Sigmoid colon (tissue), 6 donors: ENCODE measurements at regions not wholly inside any gene's neighbourhood (a gene's known extent, or its start where the extent isn't known, plus 50 kb on each side); places are given as distances from the start of the nearest gene placed in this dataset.

Experiments
- DNase-seq: peaks from one replicate; pipeline ENCODE4 v3.0.0-alpha.2; 2019
- H3K27ac ChIP-seq, 4 donors: fragments of 200-600 bp; sonication (generic); one replicate each; pipeline ENCODE4 v1.5.1; 2016 to 2019; ENCODE audit warnings: mild to moderate bottlenecking in 1 of 4
- H3K27me3 ChIP-seq, 3 donors: fragments of 200-600 bp; sonication (generic); one replicate each; pipeline ENCODE4 v1.5.1; 2019; ENCODE audit warnings: mild to moderate bottlenecking in 1 of 3
- H3K36me3 ChIP-seq, 4 donors: fragments of 200-600 bp; sonication (generic); one replicate each; pipeline ENCODE4 v1.5.1; 2016 to 2019
- H3K4me1 ChIP-seq, 4 donors: fragments of 200-600 bp; sonication (generic); one replicate each; pipeline ENCODE4 v1.5.1; 2017 to 2019
- H3K4me3 ChIP-seq, 4 donors: fragments of 200-600 bp; sonication (generic); one replicate each; pipeline ENCODE4 v1.5.1; 2017 to 2019; ENCODE audit warnings: mild to moderate bottlenecking in 2 of 4, moderate library complexity in 1 of 4
- H3K9me3 ChIP-seq, 4 donors: fragments of 200-600 bp in 3 of 4; sonication (generic) in 3 of 4; one replicate each; pipeline versions ENCODE4 v1.5.1 to v1.6.1; 2013 to 2019
- EP300 ChIP-seq, 4 donors: sonication (generic); formaldehyde crosslinking; IDR thresholded peaks; one replicate each; pipeline ENCODE4 v1.6.1; 2017; ENCODE audit warnings: antibody characterized with exemption in 4 of 4
- POLR2A ChIP-seq, 2 donors: fragments of 450-650 bp; IDR thresholded peaks; one replicate each; pipeline ENCODE4 v1.6.1; 2016; ENCODE audit warnings: antibody characterized with exemption in 2 of 2, mild to moderate bottlenecking in 2 of 2, moderate library complexity in 2 of 2
- POLR2AphosphoS5 ChIP-seq, 4 donors: sonication (generic); formaldehyde crosslinking; IDR thresholded peaks; one replicate each; pipeline ENCODE4 v1.6.1; 2017; ENCODE audit warnings: antibody characterized with exemption in 4 of 4
- WGBS, 2 donors: extraction: QIAGEN DNeasy Blood & Tissue Kit; methylation state at CpG; one replicate each; pipeline ENCODE4 v1.1.7; 2013; 5-methylcytosine and 5-hydroxymethylcytosine counted together
- intact Hi-C: fragments of 100-400 bp; cut with DNase I; formaldehyde crosslinking; loops from one replicate; pipeline ENCODE4 v1.15.1; 2023
- TF ChIP-seq, protein P1 (sequence below), 4 experiments: fragments of 450-650 bp in 3 of 4; fragments of 200-600 bp in 1 of 4; IDR thresholded peaks; one replicate each; pipeline ENCODE4 v1.5.1; 2016 to 2019; ENCODE audit warnings: antibody characterized with exemption in 4 of 4, mild to moderate bottlenecking in 3 of 4, moderate library complexity in 2 of 4
- donor health status: healthy with polysubstance abuse.
- donor health status: healthy.

DNA sequence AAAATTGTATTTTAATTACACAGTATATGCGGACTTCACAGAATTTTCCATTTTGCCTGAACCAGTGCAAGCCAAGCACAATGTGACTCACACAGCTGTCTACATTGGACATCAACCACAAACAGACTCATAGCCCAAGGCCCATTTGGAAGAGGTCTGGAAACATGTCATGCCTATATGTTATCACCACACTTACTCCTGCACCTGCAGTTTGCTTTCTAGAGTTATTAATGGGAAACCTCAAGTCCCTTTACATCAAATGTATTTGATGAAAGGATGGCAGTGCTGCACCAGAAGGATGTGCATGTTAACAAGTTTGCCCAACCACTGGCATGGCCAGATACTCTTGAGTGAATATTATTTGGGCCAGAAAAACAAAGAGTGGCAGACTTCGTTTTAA, 548.9 kb upstream of the CDH2 start:
- no peaks in the 10 kb centered on the region for H3K36me3 ChIP-seq
- intact Hi-C loops, result no loop called here
- no peaks in the 10 kb centered on the region for H3K4me1 ChIP-seq
- H3K27ac ChIP-seq, result no peak overlapping the region
- no peaks in the 10 kb centered on the region for H3K27me3 ChIP-seq
- H3K4me3 ChIP-seq, result no peak overlapping the region
- no peak for DNase-seq
- H3K9me3 ChIP-seq, result no peaks in the 10 kb centered on the region
- 59 to 81% methylated on average over 2 of the region's 2 CpGs for WGBS, 2 donors
- TF ChIP-seq POLR2AphosphoS5 (IDR thresholded peaks at IDR 0.05) (no peak), POLR2A (IDR thresholded peaks at IDR 0.05) (no peak), EP300 (IDR thresholded peaks at IDR 0.05) (no peak)
- TF ChIP-seq, protein P1, sequence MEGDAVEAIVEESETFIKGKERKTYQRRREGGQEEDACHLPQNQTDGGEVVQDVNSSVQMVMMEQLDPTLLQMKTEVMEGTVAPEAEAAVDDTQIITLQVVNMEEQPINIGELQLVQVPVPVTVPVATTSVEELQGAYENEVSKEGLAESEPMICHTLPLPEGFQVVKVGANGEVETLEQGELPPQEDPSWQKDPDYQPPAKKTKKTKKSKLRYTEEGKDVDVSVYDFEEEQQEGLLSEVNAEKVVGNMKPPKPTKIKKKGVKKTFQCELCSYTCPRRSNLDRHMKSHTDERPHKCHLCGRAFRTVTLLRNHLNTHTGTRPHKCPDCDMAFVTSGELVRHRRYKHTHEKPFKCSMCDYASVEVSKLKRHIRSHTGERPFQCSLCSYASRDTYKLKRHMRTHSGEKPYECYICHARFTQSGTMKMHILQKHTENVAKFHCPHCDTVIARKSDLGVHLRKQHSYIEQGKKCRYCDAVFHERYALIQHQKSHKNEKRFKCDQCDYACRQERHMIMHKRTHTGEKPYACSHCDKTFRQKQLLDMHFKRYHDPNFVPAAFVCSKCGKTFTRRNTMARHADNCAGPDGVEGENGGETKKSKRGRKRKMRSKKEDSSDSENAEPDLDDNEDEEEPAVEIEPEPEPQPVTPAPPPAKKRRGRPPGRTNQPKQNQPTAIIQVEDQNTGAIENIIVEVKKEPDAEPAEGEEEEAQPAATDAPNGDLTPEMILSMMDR (IDR thresholded peaks at IDR 0.05), result no peak

DNA sequence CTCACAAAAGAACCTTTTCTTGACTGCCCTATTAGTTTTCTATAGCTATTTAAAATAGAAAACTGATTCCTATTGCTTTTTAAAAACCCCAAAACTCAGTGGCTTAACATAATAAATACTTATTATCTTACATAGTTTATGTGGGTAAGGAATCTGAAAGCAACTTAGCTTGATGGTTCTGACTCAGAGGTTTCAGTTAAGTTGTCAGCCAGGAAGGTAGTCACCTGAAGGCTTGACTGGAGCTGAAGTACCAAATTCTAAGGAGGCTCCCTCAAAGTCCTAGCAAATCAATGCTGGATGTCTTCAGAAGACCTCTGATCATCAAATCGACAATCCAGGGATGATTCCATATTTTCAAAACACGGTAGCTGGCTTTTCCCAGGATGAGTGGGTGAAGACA, 546.6 kb upstream of the CDH2 start:
- no peak for DNase-seq
- Histone ChIP-seq H3K9me3 (no peaks in the 10 kb centered on the region), H3K27ac (no peak overlapping the region), H3K4me1 (no peaks in the 10 kb centered on the region), H3K27me3 (no peaks in the 10 kb centered on the region), H3K4me3 (no peak overlapping the region), H3K36me3 (no peaks in the 10 kb centered on the region)
- TF ChIP-seq POLR2AphosphoS5 (IDR thresholded peaks at IDR 0.05) (no peak), EP300 (IDR thresholded peaks at IDR 0.05) (no peak), POLR2A (IDR thresholded peaks at IDR 0.05) (no peak)
- TF ChIP-seq, protein P1 (IDR thresholded peaks at IDR 0.05), result no peak
- intact Hi-C loops, result no loop called here
- WGBS, 2 donors, result 75 to 89% methylated on average over 2 of the region's 2 CpGs

DNA sequence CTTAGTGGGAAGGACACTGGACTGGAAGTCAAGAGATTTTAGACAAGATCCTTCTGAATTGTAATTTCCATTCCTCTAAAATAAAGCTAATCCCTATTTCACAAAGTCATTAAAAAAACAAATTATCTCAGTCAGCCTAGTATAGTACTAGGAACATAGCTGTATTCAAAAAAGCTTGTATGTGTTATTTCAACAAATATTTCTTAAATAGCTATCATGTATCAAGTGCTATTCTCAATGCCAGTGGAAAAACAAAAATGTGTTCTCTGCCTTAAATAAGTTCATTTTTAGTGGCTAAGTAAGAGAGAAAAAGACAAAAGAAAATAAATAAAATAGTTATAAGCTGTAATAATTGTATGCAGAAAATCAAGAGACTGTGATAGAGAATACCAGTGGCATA, 541.8 kb upstream of the CDH2 start:
- Histone ChIP-seq H3K4me1 (no peaks in the 10 kb centered on the region), H3K9me3 (no peaks in the 10 kb centered on the region), H3K4me3 (no peak overlapping the region), H3K27ac (no peak overlapping the region), H3K36me3 (no peaks in the 10 kb centered on the region), H3K27me3 (no peaks in the 10 kb centered on the region)
- DNase-seq, result no peak
- no peak for TF ChIP-seq EP300 (IDR thresholded peaks at IDR 0.05)
- TF ChIP-seq POLR2AphosphoS5 (IDR thresholded peaks at IDR 0.05), result no peak
- TF ChIP-seq, protein P1 (IDR thresholded peaks at IDR 0.05), result no peak
- no peak for TF ChIP-seq POLR2A (IDR thresholded peaks at IDR 0.05)
- intact Hi-C loops, result no loop called here

DNA sequence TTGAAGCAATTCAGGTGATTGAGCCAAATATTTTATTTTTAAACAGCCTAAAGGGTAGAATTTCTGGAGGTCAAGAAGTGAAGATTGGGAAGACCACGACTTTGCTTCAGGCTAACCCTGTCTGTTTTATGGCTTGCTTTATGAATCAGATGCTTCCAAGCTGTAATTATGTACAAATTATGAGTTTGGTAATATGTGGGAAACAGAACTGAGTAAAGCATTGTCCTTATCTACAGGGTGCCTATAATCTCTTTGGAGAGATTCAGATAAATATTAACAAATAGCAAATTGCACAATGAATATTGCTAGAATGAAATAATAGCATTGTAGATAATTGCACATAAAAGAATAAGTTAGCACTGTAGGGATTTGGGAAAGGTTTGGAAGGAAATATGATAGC, 539.4 kb upstream of the CDH2 start:
- Histone ChIP-seq H3K4me1 (no peaks in the 10 kb centered on the region), H3K27ac (no peak overlapping the region), H3K9me3 (no peaks in the 10 kb centered on the region), H3K36me3 (no peaks in the 10 kb centered on the region), H3K4me3 (no peak overlapping the region), H3K27me3 (no peaks in the 10 kb centered on the region)
- no peak for DNase-seq
- TF ChIP-seq, protein P1 (IDR thresholded peaks at IDR 0.05), result no peak
- TF ChIP-seq EP300 (IDR thresholded peaks at IDR 0.05) (no peak), POLR2A (IDR thresholded peaks at IDR 0.05) (no peak), POLR2AphosphoS5 (IDR thresholded peaks at IDR 0.05) (no peak)
- 31 to 70% methylated on average over 1 of the region's 1 CpG for WGBS, 2 donors
- intact Hi-C loops, result no loop called here

DNA sequence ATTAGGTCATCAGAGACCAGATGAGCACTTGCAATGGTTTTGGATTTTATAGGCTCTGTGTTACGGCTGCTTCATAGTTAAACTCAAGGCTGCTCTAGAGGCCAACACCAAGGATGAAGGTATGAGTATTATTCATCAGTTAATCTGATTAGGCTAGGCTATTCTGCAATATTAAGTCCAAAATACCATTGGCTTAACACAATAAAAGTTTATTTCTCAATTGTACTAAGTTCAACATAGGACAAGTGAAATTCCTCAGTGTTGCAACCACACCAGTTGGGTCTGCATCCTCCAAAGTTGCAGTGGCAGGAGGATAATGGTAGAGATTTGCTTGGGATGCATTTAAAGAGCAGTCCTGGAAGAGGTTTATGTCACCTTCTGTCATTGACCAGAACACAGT, 538.3 kb upstream of the CDH2 start:
- no peaks in the 10 kb centered on the region for H3K36me3 ChIP-seq
- 83 to 91% methylated on average over 1 of the region's 1 CpG for WGBS, 2 donors

More for the DNA sequence above, 538.3 kb upstream of the CDH2 start:
- H3K9me3 ChIP-seq, result no peaks in the 10 kb centered on the region
- intact Hi-C loops, result no loop called here
- H3K4me3 ChIP-seq, result no peak overlapping the region
- no peak for TF ChIP-seq EP300 (IDR thresholded peaks at IDR 0.05)
- TF ChIP-seq POLR2A (IDR thresholded peaks at IDR 0.05), result no peak
- TF ChIP-seq POLR2AphosphoS5 (IDR thresholded peaks at IDR 0.05), result no peak
- TF ChIP-seq, protein P1 (IDR thresholded peaks at IDR 0.05), result no peak
- DNase-seq, result no peak
- H3K4me1 ChIP-seq, result no peaks in the 10 kb centered on the region
- H3K27ac ChIP-seq, result no peak overlapping the region
- H3K27me3 ChIP-seq, result no peaks in the 10 kb centered on the region
